NCI-H345 (cell line): ENCODE measurements at regions not wholly inside any gene's neighbourhood (a gene's known extent, or its start where the extent isn't known, plus 50 kb on each side); places are given as distances from the start of the nearest gene placed in this dataset.
"Not testable (repeated sequence)": the region's sequence is repeated elsewhere in the genome, so short reads cannot be mapped to it uniquely, and the experiment has no call there.

ENCODE experiments used
- DNase-seq: peaks from one replicate; lab custom pipeline; 2025; lab: John Stamatoyannopoulos, UW

DNA sequence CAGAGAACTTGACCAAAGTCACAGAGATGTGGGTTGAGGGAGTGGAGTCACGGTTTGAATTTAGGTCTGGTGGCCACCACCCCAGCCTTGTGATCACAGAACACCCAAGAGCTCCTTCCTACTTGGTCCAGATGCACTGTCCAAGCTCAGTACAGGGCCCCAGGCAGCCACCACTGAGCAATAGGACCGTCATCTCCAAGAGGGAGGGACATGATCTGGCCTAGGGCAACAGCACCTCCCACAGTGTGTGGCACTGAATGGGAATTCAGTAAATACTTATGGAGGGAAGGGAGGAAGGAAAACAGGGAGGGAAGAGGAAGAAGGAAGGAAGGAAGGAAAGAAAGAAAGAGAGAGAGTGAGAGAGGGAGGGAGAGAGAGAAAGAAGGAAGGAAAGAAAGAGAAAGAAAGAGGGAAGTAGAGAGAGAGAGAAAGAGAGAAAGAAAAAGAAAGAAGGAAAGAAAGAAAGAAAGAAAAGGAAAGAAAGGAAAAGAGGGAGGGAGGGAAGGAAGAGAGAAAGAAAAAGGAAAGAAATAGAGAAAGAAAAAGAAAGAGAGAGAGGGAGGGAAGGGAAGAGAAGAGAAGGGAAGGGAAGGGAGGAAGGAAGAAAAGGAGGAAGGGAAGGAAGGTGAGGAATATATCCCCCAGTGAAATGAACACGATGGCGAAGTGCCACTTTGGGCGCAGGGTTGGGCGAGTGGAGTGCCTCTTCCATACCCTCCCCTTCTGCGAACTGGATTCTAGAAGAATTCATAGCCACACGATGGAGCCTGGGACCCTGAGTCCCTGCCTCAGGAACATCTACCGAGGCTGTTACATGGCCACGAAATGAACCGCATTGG, 243.7 kb downstream of the TFAP2C start:
- no peak for DNase-seq

DNA sequence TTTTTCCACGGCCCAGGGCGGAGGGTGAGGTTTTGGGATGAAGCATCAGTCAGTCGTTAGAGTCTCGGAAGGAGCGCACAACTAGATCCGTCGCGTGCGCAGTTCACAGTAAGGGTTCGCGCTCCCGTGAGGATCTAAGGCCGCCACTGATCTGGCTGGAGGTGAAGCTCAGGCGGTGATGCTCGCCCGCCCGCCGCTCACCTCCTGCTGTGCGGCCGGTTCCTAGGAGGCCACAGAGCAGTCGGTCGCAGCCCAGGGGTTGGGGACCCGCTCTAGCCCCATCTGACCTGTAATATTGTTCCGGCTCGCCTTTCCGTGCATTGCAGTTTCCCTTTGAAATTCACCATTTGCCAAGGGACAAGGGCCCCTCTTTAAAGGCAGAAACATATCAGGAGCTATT, 244.7 kb downstream of the TFAP2C start:
- no peak for DNase-seq

DNA sequence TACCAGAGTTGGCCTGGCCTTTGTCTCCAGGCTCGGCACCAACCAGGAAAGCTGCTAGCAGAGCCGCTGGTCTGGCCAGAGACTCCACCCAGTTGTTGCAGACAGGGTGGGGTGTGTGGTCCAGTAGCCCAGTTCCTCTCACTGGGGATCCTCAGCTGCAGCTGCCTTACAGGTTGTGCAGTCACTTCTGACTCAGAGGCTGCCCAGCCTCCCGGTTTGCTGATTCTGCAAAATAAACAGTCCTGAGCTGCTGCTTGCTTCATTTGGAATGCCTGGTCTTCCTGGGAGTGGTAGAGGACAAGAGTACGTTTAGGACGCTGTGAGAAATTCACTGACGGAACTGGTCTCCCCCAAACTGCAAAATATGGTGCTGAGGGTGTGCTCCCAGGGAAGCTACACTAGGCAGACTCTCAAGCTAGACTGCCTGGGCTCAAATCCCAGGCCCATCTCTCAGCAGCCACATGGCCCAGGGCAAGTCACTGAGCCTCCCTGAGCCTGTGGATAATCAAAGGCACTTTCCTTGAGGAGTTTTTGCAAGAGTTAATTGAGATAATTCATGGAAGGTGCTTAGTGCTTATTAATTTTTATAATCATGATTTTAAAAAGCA, 246.1 kb downstream of the TFAP2C start:
- no peak for DNase-seq

DNA sequence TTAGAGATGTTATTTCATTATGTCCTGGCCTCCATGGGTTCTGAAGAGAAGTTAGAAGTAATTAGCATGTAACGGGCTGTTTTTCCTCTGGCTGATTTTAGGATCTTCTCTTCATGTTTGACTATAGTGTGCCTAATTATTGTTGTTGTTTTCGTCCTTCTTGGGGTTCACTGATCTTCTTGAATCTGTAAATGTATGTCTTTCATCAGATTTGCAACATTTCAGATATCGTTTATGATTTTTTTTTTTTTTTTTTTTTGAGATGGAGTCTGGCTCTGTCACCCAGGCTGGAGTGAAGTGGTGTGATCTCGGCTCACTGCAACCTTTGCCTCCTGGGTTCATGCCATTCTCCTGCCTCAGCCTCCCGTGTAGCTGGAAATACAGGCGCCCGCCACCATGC, 246.7 kb downstream of the TFAP2C start:
- DNase-seq: no peak

DNA sequence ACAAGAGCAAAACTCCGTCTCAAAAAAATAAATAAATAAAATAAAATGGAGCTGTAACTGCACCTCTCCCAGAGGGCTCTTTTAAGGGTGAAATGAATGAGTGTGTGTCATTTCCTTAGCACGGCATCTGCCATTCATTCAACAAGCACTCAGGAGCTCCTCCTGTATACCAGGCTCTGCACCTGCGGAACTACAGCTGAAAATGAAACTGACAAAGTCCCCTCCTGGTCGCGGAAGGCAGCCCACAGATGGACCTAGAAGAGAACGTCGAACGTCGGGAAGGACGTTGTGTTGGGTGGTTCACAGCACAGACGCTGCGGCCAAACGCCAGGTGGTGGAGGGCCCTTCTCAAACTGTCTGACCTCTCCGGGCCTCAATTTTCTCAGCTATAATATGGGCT, 256.4 kb downstream of the TFAP2C start:
- no peak for DNase-seq

DNA sequence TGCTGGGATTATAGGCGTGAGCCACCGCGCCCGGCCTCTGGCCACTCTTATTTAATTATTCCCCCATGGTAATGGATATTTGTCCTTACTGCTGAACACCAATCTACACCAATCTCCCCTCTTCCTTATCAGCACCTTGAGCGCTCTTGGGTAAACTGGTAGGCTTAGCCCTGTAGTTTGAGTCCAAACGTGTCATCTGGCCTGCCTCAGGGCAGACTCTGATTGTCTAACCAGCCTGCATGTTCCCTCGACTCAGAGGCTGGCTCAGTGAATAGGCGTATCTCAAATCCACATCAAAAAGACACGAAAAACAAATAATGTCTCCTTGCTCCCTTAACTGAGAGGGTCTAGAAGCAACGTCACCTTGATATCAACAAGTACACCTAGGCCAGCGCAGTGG, 260.9 kb downstream of the TFAP2C start:
- no peak for DNase-seq

DNA sequence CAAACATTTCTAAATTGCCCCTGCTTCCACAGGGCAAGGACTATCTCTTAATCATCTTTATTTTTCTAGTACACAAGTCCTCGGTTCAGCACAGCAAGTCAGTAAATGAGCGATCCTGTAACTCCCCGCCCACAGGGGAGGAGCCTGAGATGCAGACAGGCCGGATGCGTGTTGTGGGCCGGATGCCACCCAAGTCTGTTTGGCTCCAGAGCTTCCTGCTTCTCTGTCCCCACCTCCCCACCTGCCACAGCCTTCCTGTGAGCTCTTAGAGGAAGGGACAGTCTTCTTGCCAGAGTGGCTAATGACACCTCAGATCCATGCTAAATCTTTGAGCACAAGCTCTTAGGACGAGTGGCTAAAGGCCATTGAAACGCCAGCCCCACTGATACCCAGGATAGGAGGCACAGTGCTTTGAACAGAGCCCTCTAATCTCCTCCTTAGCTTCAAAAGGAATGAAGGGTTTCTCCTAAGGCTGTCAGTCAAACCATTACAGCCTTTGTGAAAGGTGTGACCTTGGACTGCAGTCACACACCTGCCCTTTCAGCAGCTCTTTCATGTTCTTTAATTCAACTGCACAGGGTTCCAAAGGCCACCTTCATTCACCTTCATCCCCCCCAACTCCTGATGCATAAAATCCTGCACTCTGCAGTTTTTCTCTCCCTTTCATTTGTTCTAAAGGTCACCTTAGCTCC, 264.3 kb downstream of the TFAP2C start:
- DNase-seq: no peak

DNA sequence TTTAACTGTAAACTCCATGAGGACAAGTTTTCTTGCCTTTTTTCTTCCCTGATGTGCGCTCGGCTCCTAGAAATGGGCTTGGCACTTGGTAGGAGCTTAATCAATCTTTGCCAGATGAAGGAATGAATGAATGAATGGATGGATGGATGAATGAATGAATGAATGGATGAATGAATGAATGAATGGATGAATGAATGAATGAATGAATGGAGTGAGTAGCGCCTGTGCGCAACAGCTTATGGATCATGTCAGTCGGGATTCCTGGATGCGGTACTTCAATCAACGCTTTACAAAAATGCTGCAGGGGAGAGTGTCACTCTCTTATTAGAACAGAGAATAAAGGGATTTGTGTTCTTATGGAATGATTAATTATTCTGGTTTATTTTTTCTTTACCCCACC, 267.3 kb downstream of the TFAP2C start:
- DNase-seq: no peak

DNA sequence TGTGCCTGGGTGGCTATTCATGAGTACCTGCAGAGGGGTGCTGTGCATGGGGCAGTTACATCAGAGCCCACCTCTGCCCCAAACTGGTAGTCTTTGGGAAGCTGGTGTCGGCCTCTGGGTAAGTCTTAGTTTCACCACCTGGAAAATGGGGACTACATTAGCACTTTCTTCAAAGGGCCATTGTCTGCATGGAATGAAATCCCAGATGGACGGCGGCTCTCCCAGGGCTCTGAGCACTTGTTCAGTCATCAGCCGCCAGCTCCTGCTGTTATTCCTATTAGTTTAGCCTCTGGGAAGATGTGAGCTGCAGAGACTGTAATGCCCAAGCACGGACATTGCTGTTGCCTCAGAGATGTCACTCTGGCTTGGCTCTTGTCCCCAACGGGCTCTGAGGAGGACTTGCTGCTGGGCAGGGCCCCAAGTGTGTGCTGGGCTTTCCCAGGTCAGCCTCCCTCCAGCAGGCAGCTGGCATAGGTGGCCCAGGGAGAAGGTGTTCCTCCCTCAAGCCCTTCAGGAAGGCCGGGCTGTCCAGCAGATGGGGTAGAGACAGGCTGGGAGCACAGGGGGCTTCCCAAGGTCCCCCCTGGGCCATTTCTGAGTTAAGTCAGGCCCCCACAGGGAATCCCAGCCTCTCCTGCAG, 268.3 kb downstream of the TFAP2C start:
- no peak for DNase-seq

DNA sequence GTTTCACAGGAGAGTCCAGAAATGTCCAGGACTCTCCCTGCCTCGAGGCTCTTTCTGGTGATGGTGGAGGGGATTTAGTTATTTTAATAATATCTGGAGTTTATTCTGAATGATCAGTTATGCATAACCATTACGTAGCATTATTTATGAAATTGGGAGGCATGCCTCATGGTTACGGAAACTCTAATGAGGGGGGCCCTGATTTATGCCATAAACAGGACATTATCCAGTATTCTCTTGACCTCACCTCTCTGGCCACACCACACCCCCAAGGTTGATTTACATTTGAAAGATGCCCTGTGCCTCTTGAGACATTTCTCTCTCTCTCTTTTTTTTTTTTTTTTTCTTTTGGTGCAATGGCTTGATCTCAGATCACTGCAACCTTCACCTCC, 268.8 kb downstream of the TFAP2C start:
- no peak for DNase-seq

DNA sequence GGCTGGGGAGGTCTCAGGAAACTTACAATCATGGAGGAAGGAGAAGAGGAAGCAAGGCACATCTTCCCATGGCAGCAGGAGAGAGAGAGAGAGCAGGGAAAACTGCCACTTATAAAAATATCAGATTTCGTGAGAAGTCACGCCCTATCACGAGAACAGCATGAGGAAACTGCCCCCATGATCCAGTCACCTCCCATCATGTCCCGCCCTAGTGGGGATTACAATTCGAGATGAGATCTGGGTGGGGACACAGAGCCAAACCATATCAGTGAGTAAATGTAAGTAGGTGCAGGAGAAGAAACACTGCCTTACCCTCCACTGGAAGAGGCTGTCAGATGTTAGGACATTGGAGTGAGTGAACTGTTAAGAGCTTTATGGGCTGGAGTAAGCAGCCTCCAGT, 270.4 kb downstream of the TFAP2C start:
- DNase-seq: no peak

DNA sequence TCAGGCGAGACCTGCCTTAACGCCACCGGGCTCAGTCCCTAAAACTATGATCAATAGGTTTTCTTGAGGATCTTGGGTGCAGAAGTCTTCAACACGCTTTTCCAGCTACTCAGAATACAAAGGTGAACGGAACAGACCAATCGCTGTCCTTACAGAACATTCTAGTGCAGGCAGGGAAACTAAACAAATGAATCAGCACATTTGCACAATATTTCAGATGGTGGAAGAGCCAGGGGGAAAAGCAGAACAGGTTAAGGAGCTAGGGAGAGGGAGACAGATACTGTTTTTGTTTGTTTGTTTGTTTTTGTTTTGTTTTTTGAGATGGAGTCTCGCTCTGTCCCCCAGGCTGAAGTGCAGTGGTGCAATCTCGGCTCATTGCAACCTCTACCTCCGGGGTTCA, 271.1 kb downstream of the TFAP2C start:
- no peak for DNase-seq

DNA sequence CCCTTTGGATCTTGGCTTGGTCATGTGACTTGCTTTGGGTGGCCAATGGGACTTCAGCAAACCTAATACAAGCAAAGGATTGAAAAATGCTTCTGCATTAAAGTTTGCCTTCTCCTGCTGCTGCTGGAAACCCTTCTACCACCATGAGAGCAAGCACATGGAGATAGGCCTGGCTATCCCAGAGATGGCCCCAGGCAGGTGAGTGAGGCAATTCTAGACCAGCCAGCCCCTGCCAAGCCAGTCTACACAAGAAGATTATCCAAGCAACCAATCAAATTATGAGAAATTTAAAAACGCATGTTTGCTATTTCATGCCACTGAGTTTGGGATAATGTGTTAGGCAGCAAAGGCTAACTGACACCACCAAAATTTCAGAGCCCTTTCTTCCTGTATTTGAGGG, 274.3 kb downstream of the TFAP2C start:
- DNase-seq: no peak

DNA sequence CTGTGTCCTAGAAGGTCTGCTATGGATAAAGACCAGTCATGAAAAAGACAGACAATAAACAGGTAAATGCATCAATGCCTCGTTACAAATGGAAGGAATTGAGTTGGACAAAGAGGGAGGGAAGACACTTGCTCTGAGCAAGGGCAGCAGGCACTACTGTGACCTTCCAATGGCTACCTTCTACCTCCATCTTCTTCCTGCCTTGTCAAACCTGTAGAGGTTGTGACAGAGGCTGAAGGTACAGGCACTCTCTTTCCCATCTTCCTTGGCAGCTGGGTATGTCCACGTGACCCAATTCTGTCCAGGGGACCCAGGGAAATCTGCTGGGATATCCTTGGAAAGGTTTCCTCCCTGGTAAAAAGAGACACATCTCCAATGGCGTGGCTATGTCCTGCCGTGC, 274.8 kb downstream of the TFAP2C start:
- no peak for DNase-seq

DNA sequence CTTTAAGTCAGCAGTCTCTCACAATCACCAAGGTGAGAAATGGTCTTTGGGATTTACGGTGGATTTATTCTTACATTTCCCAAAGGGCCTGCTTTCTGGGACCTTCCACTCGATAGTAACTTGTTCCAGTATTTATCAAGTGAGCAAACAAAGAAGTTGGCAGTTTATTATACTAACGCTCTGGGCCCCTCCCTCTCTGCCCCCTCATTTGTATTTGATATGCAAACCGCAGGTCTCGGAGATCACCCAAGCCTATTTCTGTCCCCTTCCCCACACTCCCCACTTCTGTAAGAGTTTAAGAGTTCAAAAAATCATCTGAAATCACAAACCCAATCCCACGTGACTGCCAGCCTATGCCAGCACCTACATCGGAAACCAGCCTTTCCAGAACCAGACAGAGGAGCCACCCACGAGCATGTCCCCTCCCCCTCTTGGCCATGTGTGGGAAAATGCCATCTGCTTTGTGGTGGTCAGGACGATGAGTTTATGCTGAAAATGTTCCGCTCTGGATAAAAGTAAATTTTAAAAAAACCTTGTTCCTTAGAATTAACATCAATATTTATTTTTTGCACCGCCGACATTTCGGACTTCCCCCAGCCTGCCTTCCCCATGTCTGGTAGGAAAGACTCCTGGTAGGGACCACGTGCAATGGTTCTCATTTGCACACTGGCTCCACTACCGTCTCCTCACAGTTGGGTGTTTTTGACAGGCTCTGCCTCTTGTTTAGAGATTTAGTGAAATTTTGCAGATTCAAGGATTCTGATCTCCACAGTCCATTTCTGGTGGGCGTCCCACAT, 281.0 kb downstream of the TFAP2C start:
- DNase-seq: no peak

DNA sequence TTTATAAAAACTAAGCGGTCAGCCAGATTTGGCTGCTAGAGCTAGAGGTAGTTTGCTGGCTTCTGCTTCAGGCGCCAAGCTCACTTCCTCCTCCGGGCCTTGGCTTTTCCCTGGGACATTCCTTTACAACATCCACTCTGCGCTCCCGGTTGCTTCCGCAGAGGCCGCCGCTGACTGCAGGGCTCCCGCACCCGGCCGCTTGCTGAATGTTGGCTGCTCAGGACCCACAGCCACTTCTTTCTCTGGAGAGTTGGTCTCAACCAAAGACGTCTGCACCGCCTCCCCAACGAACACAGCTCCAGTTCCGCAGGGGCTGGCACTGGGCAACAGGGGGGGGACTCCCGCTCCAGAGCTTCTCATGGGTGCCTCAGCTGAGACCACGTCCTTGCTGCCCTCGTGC, 282.8 kb downstream of the TFAP2C start:
- DNase-seq: no peak

DNA sequence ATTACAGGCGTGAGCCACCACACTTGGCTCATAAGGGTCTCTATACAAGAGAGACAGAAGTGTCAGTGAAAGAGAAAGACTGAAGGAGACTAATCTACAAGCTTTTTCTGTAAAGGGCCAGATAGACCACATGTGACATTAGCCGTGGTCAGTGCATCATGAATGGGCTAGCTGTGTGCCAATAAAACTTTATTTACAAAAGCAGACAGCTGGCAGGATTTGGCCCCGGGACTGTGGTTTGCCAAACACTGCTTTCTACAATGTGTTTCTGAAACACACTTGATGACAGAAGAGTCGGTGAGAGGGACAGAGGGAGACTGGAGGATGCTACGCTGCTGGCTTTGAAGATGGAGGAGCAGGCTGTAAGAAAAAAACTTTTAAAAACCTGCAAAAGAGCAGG, 285.4 kb downstream of the TFAP2C start:
- no peak for DNase-seq

DNA sequence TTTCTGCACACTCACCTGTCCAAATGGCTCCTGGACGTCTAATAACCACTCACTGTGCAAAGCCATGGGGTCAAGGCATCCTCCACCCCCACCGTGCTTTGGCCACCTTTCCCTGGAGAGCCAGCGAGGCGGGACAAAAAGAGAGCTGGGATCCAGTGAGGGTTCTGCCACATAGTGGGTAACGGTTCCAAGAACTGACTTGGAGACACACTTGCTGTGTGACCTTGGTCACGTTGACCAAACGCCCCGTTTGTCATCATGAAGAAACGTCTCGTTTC, 287.2 kb downstream of the TFAP2C start:
- no peak for DNase-seq

DNA sequence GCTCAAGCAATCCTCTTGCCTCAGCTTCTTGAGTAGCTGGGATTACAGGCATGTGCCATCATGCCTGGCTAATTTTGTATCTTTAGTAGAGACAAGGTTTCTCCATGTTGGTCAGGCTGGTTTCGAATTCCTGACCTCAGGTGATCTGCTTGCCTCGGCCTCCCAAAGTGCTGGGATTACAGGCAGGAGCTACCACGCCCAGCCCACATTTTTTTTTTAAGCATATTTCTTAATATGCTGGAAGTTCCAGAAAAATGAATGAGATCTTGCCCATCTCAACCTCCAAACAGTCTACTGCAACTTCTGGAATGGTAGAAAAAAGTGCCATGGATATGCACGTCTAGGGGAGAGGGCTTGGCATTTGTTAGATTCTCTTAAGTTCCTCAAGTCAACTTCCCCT, 290.9 kb downstream of the TFAP2C start:
- not testable (repeated sequence) for DNase-seq

DNA sequence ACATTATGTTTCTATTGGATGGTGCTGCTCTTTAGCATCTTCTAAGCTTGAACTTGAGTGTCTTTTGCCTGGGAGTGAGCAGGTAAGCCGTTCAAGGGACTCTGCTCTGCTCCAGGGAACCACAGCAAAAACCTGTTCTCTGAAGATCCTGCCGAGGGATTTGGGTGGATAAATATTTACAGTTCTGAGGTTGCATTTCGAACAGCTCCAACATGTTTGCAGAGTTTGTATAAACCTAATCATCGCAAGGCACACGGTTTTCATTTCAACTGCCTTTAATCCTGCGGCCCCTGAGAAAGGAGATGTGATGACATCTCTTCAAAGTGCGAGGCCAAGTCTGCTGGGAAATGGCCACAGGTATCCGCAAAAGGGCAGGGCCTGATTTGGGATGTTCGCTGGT, 293.4 kb downstream of the TFAP2C start:
- no peak for DNase-seq

DNA sequence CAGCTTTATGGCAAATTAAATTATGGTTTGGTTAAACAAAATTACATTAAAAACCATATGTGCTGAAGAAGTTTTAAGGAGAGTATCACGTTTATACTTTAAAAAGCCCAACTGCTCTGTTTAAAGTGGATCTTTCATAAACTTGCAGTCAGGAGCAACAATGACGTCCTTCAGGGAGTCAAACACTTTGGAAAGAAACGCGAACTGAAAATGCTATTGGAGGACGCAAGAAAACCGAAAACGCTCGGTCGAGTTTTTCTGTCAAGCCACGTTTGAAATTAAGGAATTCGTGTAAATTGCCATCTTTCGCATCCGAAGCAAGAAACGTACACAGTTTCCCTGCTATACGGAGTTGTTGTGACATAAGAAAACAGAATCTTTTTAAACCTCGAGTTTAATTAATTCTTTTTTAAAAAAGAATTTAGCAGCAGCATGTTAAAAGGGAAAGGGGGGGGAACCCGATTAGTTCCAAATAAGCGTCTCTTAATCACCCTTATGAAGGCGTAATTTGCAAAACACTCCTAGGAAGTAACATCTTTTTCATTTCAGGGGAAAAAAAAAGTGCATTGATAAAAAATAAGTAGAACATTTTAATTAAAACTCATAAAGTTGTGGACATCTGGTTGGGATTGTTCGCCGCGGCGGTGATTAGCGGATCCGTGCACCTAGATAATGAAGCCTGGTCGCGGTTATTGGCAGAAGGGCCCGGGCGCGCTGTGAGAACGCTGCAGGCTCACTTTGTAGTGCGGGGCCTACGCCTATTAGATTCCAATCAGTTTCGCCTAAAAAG, 295.4 kb downstream of the TFAP2C start:
- no peak for DNase-seq
